Ishikawa (cell line): ENCODE measurements at regions not wholly inside any gene's neighbourhood (a gene's known extent, or its start where the extent isn't known, plus 50 kb on each side); places are given as distances from the start of the nearest gene placed in this dataset.

ENCODE experiments used
- EP300 ChIP-seq: IDR thresholded peaks from 2 replicates; pipeline ENCODE4 v1.6.1; 2012; ENCODE audit warnings: borderline replicate concordance
- FOXM1 ChIP-seq: IDR thresholded peaks from 2 replicates; pipeline ENCODE4 v1.6.1; 2012; ENCODE audit warnings: low read depth, borderline replicate concordance
- NFIC ChIP-seq: IDR thresholded peaks from 2 replicates; pipeline ENCODE4 v1.6.1; 2012
- TAF1 ChIP-seq: IDR thresholded peaks from 2 replicates; pipeline ENCODE4 v1.6.1; 2012; ENCODE audit warnings: low read depth, mild to moderate bottlenecking
- TF ChIP-seq, protein P1 (sequence below): IDR thresholded peaks from 2 replicates; pipeline ENCODE4 v1.6.1; 2012; ENCODE audit warnings: low read depth, mild to moderate bottlenecking
- TF ChIP-seq, protein P2 (sequence below): IDR thresholded peaks from 2 replicates; pipeline ENCODE4 v1.6.1; 2012

GRCh38 chr16:86872131-86872530, 293.8 kb downstream of the FOXL1 start:
- TF ChIP-seq FOXM1 (no peak), TAF1 (no peak), NFIC (no peak), EP300 (no peak)
- TF ChIP-seq, protein P1, sequence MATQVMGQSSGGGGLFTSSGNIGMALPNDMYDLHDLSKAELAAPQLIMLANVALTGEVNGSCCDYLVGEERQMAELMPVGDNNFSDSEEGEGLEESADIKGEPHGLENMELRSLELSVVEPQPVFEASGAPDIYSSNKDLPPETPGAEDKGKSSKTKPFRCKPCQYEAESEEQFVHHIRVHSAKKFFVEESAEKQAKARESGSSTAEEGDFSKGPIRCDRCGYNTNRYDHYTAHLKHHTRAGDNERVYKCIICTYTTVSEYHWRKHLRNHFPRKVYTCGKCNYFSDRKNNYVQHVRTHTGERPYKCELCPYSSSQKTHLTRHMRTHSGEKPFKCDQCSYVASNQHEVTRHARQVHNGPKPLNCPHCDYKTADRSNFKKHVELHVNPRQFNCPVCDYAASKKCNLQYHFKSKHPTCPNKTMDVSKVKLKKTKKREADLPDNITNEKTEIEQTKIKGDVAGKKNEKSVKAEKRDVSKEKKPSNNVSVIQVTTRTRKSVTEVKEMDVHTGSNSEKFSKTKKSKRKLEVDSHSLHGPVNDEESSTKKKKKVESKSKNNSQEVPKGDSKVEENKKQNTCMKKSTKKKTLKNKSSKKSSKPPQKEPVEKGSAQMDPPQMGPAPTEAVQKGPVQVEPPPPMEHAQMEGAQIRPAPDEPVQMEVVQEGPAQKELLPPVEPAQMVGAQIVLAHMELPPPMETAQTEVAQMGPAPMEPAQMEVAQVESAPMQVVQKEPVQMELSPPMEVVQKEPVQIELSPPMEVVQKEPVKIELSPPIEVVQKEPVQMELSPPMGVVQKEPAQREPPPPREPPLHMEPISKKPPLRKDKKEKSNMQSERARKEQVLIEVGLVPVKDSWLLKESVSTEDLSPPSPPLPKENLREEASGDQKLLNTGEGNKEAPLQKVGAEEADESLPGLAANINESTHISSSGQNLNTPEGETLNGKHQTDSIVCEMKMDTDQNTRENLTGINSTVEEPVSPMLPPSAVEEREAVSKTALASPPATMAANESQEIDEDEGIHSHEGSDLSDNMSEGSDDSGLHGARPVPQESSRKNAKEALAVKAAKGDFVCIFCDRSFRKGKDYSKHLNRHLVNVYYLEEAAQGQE: no peak
- TF ChIP-seq, protein P2, sequence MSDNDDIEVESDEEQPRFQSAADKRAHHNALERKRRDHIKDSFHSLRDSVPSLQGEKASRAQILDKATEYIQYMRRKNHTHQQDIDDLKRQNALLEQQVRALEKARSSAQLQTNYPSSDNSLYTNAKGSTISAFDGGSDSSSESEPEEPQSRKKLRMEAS: no peak
